Thyroid gland (tissue), 4 donors: ENCODE measurements at regions not wholly inside any gene's neighbourhood (a gene's known extent, or its start where the extent isn't known, plus 50 kb on each side); places are given as distances from the start of the nearest gene placed in this dataset.

ENCODE experiments used
- POLR2A ChIP-seq, 2 donors: fragments of 450-650 bp; IDR thresholded peaks; one replicate each; pipeline ENCODE4 v1.6.1; 2017; ENCODE audit warnings: antibody characterized with exemption in 2 of 2, mild to moderate bottlenecking in 2 of 2, moderate library complexity in 1 of 2
- TF ChIP-seq, protein P1 (sequence below), 6 experiments: fragments of 200-600 bp in 3 of 6; fragments of 450-650 bp in 3 of 6; sonication (generic) in 3 of 6; IDR thresholded peaks; one replicate each; pipeline ENCODE4 v1.5.1; 2016 to 2019; ENCODE audit warnings: antibody characterized with exemption in 6 of 6, mild to moderate bottlenecking in 2 of 6, inconsistent platforms in 1 of 6, moderate library complexity in 1 of 6

DNA sequence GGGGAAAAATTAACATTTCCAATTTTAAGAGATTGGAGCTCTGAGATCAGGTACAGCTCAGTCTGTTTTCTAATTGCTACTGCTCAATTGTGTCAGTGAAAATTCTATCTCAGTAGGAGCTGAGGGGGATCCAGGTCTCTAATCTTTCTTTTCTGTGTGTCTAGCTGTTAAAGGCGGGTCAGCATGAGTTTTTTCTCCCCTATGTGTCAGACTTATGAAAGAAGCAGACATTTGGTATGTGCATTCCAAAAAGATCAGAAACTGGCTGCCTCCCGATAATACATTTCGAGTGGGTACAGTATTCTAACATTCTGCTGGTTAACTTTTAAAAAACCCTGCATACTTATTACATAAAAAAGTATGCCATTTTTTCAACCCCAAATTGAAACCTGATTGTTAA, 72.4 kb downstream of the PCDH7 start:
- TF ChIP-seq, protein P1, sequence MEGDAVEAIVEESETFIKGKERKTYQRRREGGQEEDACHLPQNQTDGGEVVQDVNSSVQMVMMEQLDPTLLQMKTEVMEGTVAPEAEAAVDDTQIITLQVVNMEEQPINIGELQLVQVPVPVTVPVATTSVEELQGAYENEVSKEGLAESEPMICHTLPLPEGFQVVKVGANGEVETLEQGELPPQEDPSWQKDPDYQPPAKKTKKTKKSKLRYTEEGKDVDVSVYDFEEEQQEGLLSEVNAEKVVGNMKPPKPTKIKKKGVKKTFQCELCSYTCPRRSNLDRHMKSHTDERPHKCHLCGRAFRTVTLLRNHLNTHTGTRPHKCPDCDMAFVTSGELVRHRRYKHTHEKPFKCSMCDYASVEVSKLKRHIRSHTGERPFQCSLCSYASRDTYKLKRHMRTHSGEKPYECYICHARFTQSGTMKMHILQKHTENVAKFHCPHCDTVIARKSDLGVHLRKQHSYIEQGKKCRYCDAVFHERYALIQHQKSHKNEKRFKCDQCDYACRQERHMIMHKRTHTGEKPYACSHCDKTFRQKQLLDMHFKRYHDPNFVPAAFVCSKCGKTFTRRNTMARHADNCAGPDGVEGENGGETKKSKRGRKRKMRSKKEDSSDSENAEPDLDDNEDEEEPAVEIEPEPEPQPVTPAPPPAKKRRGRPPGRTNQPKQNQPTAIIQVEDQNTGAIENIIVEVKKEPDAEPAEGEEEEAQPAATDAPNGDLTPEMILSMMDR (IDR thresholded peaks at IDR 0.05): no peak
- no peak for TF ChIP-seq POLR2A (IDR thresholded peaks at IDR 0.05)
